Choroid plexus epithelial cell (primary cell): ENCODE measurements at regions not wholly inside any gene's neighbourhood (a gene's known extent, or its start where the extent isn't known, plus 50 kb on each side); places are given as distances from the start of the nearest gene placed in this dataset.

Experiments
- DNase-seq: peaks from one replicate; pipeline ENCODE4 v3.0.0-alpha.2; 2010; ENCODE audit warnings: low read depth
- H3K4me3 ChIP-seq: 2 replicates; pipeline ENCODE4 v1.5.1; 2011; ENCODE audit warnings: low read depth, mild to moderate bottlenecking, control low read depth, low read length, moderate library complexity
- CTCF ChIP-seq: conservative IDR thresholded peaks from 2 replicates; pipeline ENCODE4 v1.5.1; 2011; ENCODE audit warnings: low read depth, mild to moderate bottlenecking, control low read depth, inconsistent platforms, low read length, moderate library complexity

- H3K4me3 ChIP-seq = no peak overlapping the region
- DNase-seq = no peak
- TF ChIP-seq CTCF = no peak
Observed at GRCh38 chr2:67596871-67597270, 199.7 kb downstream of the ETAA1 start.

- no peak for TF ChIP-seq CTCF
- H3K4me3 ChIP-seq = no peak overlapping the region
- peak; percentile 21 for DNase-seq
Observed at GRCh38 chr2:67599561-67599960, 202.4 kb downstream of the ETAA1 start.

GRCh38 chr2:67600222-67600871, 203.2 kb downstream of the ETAA1 start:
- DNase-seq = no peak

DNA sequence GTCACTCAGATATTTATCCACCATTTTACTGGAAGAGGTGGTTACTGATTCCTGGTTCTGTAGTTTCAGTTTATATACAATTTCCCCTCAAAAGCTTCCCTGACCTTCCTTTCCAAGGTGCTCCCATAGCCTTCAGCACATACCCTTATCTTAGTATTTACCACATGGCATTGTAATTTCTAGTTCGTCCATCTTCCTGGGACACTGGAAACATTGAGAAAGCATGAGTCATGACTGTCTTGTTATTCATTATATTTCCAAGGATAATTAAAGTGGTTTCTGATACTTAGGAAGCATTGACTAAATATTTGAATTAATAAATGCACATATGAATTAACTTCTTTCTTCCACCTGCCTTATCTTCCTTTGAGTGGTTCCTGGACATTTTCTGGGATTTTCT, 203.8 kb downstream of the ETAA1 start:
- peak; percentile 80 for DNase-seq
- no peak for TF ChIP-seq CTCF
- no peak overlapping the region for H3K4me3 ChIP-seq

More at GRCh38 chr2:67600222-67600871, 203.2 kb downstream of the ETAA1 start:
- TF ChIP-seq CTCF = no peak
- no peak overlapping the region for H3K4me3 ChIP-seq

DNA sequence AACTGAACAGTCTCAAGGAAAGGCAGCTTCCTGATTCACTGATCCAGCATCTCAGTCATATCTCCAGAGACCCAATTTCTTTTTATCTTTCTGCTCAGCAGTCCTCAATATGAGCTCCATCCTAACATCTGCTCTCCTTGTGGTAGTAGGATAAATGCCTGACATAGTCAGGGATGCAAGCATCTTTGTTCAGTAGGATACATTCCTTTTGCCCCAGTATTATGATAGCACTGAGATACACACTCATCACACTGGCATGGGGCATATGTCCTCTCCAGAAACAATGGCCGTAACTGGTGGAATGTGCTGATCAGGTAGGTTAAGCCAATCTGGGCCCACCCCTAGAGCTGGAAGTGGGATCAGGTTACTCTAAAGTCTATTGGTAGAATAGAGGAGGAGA, 207.2 kb downstream of the ETAA1 start:
- no peak for TF ChIP-seq CTCF
- H3K4me3 ChIP-seq = no peak overlapping the region
- peak; percentile 29 for DNase-seq

DNA sequence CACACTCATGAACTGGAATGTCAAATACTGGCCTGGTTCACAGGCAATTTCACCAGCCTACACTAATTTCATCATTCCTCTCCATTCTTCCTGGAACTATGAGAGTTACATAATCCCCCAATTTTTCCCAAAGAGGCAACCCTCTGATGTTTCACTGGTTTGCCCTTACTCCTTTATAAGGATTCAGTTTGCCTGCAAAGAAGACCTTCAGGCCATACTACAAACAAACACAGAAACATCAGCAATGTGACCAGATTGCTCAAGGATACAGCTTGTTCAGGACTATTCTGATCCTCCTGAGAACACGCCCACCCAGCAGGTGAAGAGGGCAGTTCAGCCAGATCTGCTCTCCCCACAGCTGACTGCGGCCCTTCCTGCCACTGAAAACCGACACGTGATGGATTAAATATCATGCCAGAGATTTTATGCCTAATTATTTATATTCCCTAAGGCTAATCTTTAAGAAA, 215.5 kb downstream of the ETAA1 start:
- TF ChIP-seq CTCF = no peak
- H3K4me3 ChIP-seq = no peak overlapping the region
- DNase-seq = peak; percentile 76

GRCh38 chr2:67613227-67613626, 216.1 kb downstream of the ETAA1 start:
- no peak for DNase-seq
- no peak overlapping the region for H3K4me3 ChIP-seq
- no peak for TF ChIP-seq CTCF
